Astrocyte (in vitro differentiated cells and primary cell): ENCODE measurements at regions not wholly inside any gene's neighbourhood (a gene's known extent, or its start where the extent isn't known, plus 50 kb on each side); places are given as distances from the start of the nearest gene placed in this dataset.
A peak's percentile ranks its signal among the peaks of the same experiment; 100 is the strongest.

Experiments used
- DNase-seq: peaks from one replicate; pipeline ENCODE4 v3.0.0-alpha.2; 2010; ENCODE audit warnings: low read depth
- FAIRE-seq: peaks from 2 replicates; lab custom pipeline; 2011; peaks lifted over from hg19 to GRCh38; lab: Jason Lieb, UNC
- H2AFZ ChIP-seq: 2 replicates; pipeline ENCODE4 v1.6.0; 2012; ENCODE audit warnings: low read depth, low read length, inconsistent platforms
- H3K27ac ChIP-seq: 2 replicates; pipeline ENCODE4 v1.5.1; 2011; ENCODE audit warnings: low read depth, low read length, inconsistent platforms
- H3K27me3 ChIP-seq: 2 replicates; pipeline ENCODE4 v1.6.0; 2011; ENCODE audit warnings: low read length, inconsistent platforms; ENCODE audit not compliant: insufficient read depth
- H3K36me3 ChIP-seq: 2 replicates; pipeline ENCODE4 v1.5.1; 2011; ENCODE audit warnings: low read length, inconsistent platforms; ENCODE audit not compliant: insufficient read depth
- H3K4me1 ChIP-seq: 2 replicates; pipeline ENCODE4 v1.5.1; 2011; ENCODE audit warnings: low read length, inconsistent platforms; ENCODE audit not compliant: insufficient read depth
- H3K4me2 ChIP-seq: 2 replicates; pipeline ENCODE4 v1.6.0; 2012; ENCODE audit warnings: low read length, inconsistent platforms
- H3K4me3 ChIP-seq: 2 replicates; pipeline ENCODE4 v1.5.1; 2011; ENCODE audit warnings: low read depth, mild to moderate bottlenecking, low read length, inconsistent platforms; ENCODE audit not compliant: insufficient read depth
- H3K79me2 ChIP-seq: 2 replicates; pipeline ENCODE4 v1.6.0; 2012; ENCODE audit warnings: mild to moderate bottlenecking, low read length, inconsistent platforms; ENCODE audit not compliant: insufficient read depth
- H3K9ac ChIP-seq: 2 replicates; pipeline ENCODE4 v1.6.0; 2012; ENCODE audit warnings: mild to moderate bottlenecking, low read length, inconsistent platforms
- H3K9me3 ChIP-seq: 2 replicates; pipeline ENCODE4 v1.5.1; 2012; ENCODE audit warnings: low read depth, mild to moderate bottlenecking, low read length, inconsistent platforms; ENCODE audit not compliant: insufficient read depth
- H4K20me1 ChIP-seq: 2 replicates; pipeline ENCODE4 v1.6.0; 2012; ENCODE audit warnings: low read length, inconsistent platforms; ENCODE audit not compliant: insufficient read depth
- H3K27ac Mint-ChIP-seq: one replicate; pipeline ENCODE4 v1.8.0; 2021; ENCODE audit warnings: mild to moderate bottlenecking, mixed read lengths; ENCODE audit not compliant: unreplicated experiment
- H3K27me3 Mint-ChIP-seq: one replicate; pipeline ENCODE4 v1.8.0; 2021; ENCODE audit warnings: low read depth, mixed read lengths; ENCODE audit not compliant: unreplicated experiment
- H3K36me3 Mint-ChIP-seq: one replicate; pipeline ENCODE4 v1.8.0; 2021; ENCODE audit warnings: low read depth, mixed read lengths; ENCODE audit not compliant: unreplicated experiment
- H3K4me1 Mint-ChIP-seq: one replicate; pipeline ENCODE4 v1.8.0; 2021; ENCODE audit warnings: low read depth, mixed read lengths; ENCODE audit not compliant: unreplicated experiment
- H3K4me3 Mint-ChIP-seq: one replicate; pipeline ENCODE4 v1.8.0; 2021; ENCODE audit warnings: mild to moderate bottlenecking, moderate library complexity, mixed read lengths; ENCODE audit not compliant: unreplicated experiment
- H3K9me3 Mint-ChIP-seq: one replicate; pipeline ENCODE4 v1.8.0; 2021; ENCODE audit warnings: mild to moderate bottlenecking, mixed read lengths; ENCODE audit not compliant: unreplicated experiment
- CTCF ChIP-seq: IDR thresholded peaks from 2 replicates; pipeline ENCODE4 v1.5.1; 2011; ENCODE audit warnings: low read depth, mild to moderate bottlenecking, inconsistent platforms, low read length, moderate library complexity; ENCODE audit not compliant: insufficient read depth
- EZH2 ChIP-seq: IDR thresholded peaks from 2 replicates; pipeline ENCODE4 v1.6.1; 2012; ENCODE audit warnings: mild to moderate bottlenecking, low read length, inconsistent platforms; ENCODE audit not compliant: insufficient read depth

GRCh38 chr5:136724161-136724560 is 358.8 kb upstream of the TRPC7 start:
- H3K9me3 ChIP-seq = no peaks in the 10 kb centered on the region
- H3K36me3 Mint-ChIP-seq = no peaks in the 10 kb centered on the region
- H3K27me3 ChIP-seq = no peaks in the 10 kb centered on the region
- H3K27ac ChIP-seq = no peak overlapping the region
- H3K4me1 ChIP-seq = no peaks in the 10 kb centered on the region
- TF ChIP-seq CTCF = no peak
- TF ChIP-seq EZH2 = no peak
- H3K4me3 Mint-ChIP-seq = no peak overlapping the region
- FAIRE-seq (no peak), DNase-seq (no peak)
- H3K4me3 ChIP-seq = no peak overlapping the region
- no peak overlapping the region for H3K27ac Mint-ChIP-seq
- no peak overlapping the region for H2AFZ ChIP-seq
- H3K4me2 ChIP-seq = no peak overlapping the region
- H3K27me3 Mint-ChIP-seq = peaks cover 4% of the 10 kb centered on the region
- H4K20me1 ChIP-seq = no peaks in the 10 kb centered on the region
- no peaks in the 10 kb centered on the region for H3K36me3 ChIP-seq
- no peaks in the 10 kb centered on the region for H3K9me3 Mint-ChIP-seq
- no peak overlapping the region for H3K9ac ChIP-seq
- H3K79me2 ChIP-seq = no peaks in the 10 kb centered on the region
- peaks cover 7% of the 10 kb centered on the region for H3K4me1 Mint-ChIP-seq

- TF ChIP-seq EZH2 (no peak), CTCF (no peak)
- H3K4me3 Mint-ChIP-seq = no peak overlapping the region
- Histone ChIP-seq H3K9me3 (no peaks in the 10 kb centered on the region), H3K27ac (no peak overlapping the region), H3K27me3 (no peaks in the 10 kb centered on the region), H3K4me2 (no peak overlapping the region), H4K20me1 (no peaks in the 10 kb centered on the region), H3K36me3 (no peaks in the 10 kb centered on the region), H3K79me2 (no peaks in the 10 kb centered on the region), H3K4me1 (no peaks in the 10 kb centered on the region), H3K9ac (no peak overlapping the region), H2AFZ (no peak overlapping the region), H3K4me3 (no peak overlapping the region)
- H3K9me3 Mint-ChIP-seq = no peaks in the 10 kb centered on the region
- H3K27me3 Mint-ChIP-seq = peaks cover 3% of the 10 kb centered on the region
- DNase-seq = no peak
- peaks cover 7% of the 10 kb centered on the region for H3K4me1 Mint-ChIP-seq
- peaks cover 2% of the 10 kb centered on the region for H3K36me3 Mint-ChIP-seq
- peak overlapping the region; percentile 26 for H3K27ac Mint-ChIP-seq
- FAIRE-seq = no peak
Observed at GRCh38 chr5:136722581-136722980, 357.2 kb upstream of the TRPC7 start.

GRCh38 chr5:136722086-136722485 is 356.7 kb upstream of the TRPC7 start:
- Histone ChIP-seq H3K9me3 (no peaks in the 10 kb centered on the region), H3K4me3 (no peak overlapping the region)
- H3K4me3 Mint-ChIP-seq = no peak overlapping the region

More at GRCh38 chr5:136722086-136722485, 356.7 kb upstream of the TRPC7 start:
- Histone ChIP-seq H3K4me1 (no peaks in the 10 kb centered on the region), H3K9ac (no peak overlapping the region), H3K36me3 (no peaks in the 10 kb centered on the region), H3K27me3 (no peaks in the 10 kb centered on the region), H4K20me1 (no peaks in the 10 kb centered on the region), H3K4me2 (no peak overlapping the region), H3K79me2 (no peaks in the 10 kb centered on the region), H2AFZ (no peak overlapping the region), H3K27ac (no peak overlapping the region)
- Mint-ChIP-seq H3K27me3 (peaks cover 3% of the 10 kb centered on the region), H3K4me1 (peaks cover 7% of the 10 kb centered on the region), H3K9me3 (no peaks in the 10 kb centered on the region), H3K27ac (no peak overlapping the region), H3K36me3 (peaks cover 2% of the 10 kb centered on the region)
- DNase-seq = no peak
- no peak for FAIRE-seq
- TF ChIP-seq EZH2 (no peak), CTCF (no peak)
